ENCODE measurements at regions not wholly inside any gene's neighbourhood (a gene's known extent, or its start where the extent isn't known, plus 50 kb on each side); places are given as distances from the start of the nearest gene placed in this dataset.

DNA sequence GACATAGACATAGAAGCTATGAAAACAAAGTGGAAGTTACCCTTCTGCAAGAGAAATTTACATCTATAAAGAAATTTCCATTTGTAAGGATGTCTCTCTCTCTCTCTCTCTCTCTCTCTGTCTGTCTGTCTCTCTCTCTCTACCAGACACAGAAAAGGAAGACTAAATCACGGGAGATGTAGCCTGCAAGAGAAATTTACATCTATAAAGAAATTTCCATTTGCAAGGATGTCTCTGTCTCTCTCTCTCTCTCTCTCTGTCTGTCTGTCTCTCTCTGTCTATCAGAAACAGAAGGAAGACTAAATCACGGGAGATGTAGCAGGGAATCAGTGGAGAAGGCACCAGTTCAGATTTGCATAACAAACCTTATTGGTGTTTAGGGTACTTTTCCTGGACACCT, 65.6 kb upstream of the CTSO start:
- Histone ChIP-seq H4K20me1 (ENCODE audit: insufficient read depth) (no peaks in the 10 kb centered on the region), H3K27ac (no peak overlapping the region), H3K4me1 (replicated peaks; ENCODE audit: insufficient read depth) (peaks cover 11% of the 10 kb centered on the region; the same call in 1 of the 2 replicates), H3K4me2 (no peak overlapping the region), H3K79me2 (ENCODE audit: low read depth) (no peaks in the 10 kb centered on the region), H3K27me3 (ENCODE audit: insufficient read depth, low read depth) (no peaks in the 10 kb centered on the region), H3K9me2 (ENCODE audit: insufficient read depth) (no peaks in the 10 kb centered on the region), H3K9me3 (ENCODE audit: insufficient read depth, low read depth) (no peaks in the 10 kb centered on the region), H2AFZ (no peak overlapping the region), H3K4me3 (no peak overlapping the region), H3K36me3 (ENCODE audit: low read depth) (no peaks in the 10 kb centered on the region), H3F3A (ENCODE audit: insufficient read depth, low read depth) (no peaks in the 10 kb centered on the region)
- no TSS peak for BruUV-seq (replicated peaks)
- intact Hi-C loops (cut with micrococcal nuclease; ENCODE audit: unreplicated experiment): no loop called here
- POLR2A ChIA-PET (ENCODE audit: unreplicated experiment): no interaction called here
- DNase-seq: no peak
- TF ChIP-seq, protein P1, sequence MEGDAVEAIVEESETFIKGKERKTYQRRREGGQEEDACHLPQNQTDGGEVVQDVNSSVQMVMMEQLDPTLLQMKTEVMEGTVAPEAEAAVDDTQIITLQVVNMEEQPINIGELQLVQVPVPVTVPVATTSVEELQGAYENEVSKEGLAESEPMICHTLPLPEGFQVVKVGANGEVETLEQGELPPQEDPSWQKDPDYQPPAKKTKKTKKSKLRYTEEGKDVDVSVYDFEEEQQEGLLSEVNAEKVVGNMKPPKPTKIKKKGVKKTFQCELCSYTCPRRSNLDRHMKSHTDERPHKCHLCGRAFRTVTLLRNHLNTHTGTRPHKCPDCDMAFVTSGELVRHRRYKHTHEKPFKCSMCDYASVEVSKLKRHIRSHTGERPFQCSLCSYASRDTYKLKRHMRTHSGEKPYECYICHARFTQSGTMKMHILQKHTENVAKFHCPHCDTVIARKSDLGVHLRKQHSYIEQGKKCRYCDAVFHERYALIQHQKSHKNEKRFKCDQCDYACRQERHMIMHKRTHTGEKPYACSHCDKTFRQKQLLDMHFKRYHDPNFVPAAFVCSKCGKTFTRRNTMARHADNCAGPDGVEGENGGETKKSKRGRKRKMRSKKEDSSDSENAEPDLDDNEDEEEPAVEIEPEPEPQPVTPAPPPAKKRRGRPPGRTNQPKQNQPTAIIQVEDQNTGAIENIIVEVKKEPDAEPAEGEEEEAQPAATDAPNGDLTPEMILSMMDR (conservative IDR thresholded peaks at IDR 0.05): no peak
- TF ChIP-seq EZH2 (IDR thresholded peaks at IDR 0.05; ENCODE audit: low read depth): no peak
- CTCF ChIA-PET: no interaction called here

DNA sequence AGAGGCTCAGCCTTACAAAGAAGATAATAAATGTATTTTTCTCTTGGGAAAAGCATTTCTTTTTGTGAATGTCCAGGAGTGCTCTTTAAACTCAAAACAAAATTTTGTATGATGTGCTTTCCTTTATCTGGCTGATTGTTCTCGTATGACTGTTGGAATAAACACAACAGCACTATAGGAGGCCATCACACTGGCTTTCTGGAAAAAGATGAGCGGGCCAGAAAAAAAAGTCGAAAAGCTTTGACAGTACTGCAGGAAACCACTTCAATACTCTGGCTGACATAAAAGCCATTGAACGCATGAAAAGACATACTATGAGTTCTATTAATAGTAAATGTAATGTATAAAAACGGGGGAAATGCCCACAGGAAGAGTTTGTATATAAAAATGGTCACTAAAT, 64.7 kb upstream of the CTSO start:
- no peaks in the 10 kb centered on the region for H3K36me3 ChIP-seq (ENCODE audit: low read depth)
- POLR2A ChIA-PET (ENCODE audit: unreplicated experiment): no interaction called here
- no peak for DNase-seq
- H3K27ac ChIP-seq: no peak overlapping the region
- H3K9me2 ChIP-seq (ENCODE audit: insufficient read depth): no peaks in the 10 kb centered on the region
- no peak for TF ChIP-seq EZH2 (IDR thresholded peaks at IDR 0.05; ENCODE audit: low read depth)
- TF ChIP-seq, protein P1 (conservative IDR thresholded peaks at IDR 0.05): no peak
- no peak overlapping the region for H2AFZ ChIP-seq
- CTCF ChIA-PET: no interaction called here
- H4K20me1 ChIP-seq (ENCODE audit: insufficient read depth): no peaks in the 10 kb centered on the region
- no TSS peak for BruUV-seq (replicated peaks)
- H3K79me2 ChIP-seq (ENCODE audit: low read depth): no peaks in the 10 kb centered on the region
- H3K9me3 ChIP-seq (ENCODE audit: insufficient read depth, low read depth): no peaks in the 10 kb centered on the region
- no peak overlapping the region for H3K4me2 ChIP-seq
- no peaks in the 10 kb centered on the region for H3K27me3 ChIP-seq (ENCODE audit: insufficient read depth, low read depth)
- H3K4me1 ChIP-seq (replicated peaks; ENCODE audit: insufficient read depth): peaks cover 11% of the 10 kb centered on the region; the same call in 1 of the 2 replicates
- intact Hi-C loops (cut with micrococcal nuclease; ENCODE audit: unreplicated experiment): no loop called here
- H3F3A ChIP-seq (ENCODE audit: insufficient read depth, low read depth): no peaks in the 10 kb centered on the region
- no peak overlapping the region for H3K4me3 ChIP-seq

DNA sequence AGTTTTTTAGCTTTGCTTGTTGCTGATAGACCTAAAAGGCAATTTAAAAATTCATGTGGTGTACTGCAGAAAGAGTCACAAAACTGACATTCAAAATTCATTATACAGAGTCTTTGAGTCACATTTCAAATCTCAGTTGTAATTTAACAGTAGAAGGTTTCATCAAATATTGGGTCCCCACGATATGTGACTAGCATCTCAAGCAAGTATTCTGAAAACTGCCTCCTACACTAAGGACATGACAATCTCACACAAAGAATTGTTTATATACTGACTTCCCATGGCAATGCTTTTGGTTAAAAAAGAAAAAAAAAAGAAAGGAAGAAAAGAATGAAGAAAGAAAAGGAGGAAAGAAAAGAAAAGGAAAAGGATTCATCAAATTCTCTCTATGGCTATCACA, 62.1 kb upstream of the CTSO start:
- H4K20me1 ChIP-seq (ENCODE audit: insufficient read depth): no peaks in the 10 kb centered on the region
- no peaks in the 10 kb centered on the region for H3K36me3 ChIP-seq (ENCODE audit: low read depth)
- no peaks in the 10 kb centered on the region for H3K79me2 ChIP-seq (ENCODE audit: low read depth)
- BruUV-seq (replicated peaks): no TSS peak
- peaks cover 11% of the 10 kb centered on the region; the same call in 1 of the 2 replicates for H3K4me1 ChIP-seq (replicated peaks; ENCODE audit: insufficient read depth)
- ChIA-PET CTCF (no interaction called here), POLR2A (ENCODE audit: unreplicated experiment) (no interaction called here)
- H2AFZ ChIP-seq: no peak overlapping the region
- H3K9me3 ChIP-seq (ENCODE audit: insufficient read depth, low read depth): no peaks in the 10 kb centered on the region
- DNase-seq: no peak
- intact Hi-C loops (cut with micrococcal nuclease; ENCODE audit: unreplicated experiment): no loop called here
- no peaks in the 10 kb centered on the region for H3K9me2 ChIP-seq (ENCODE audit: insufficient read depth)
- no peak overlapping the region for H3K27ac ChIP-seq
- TF ChIP-seq, protein P1 (conservative IDR thresholded peaks at IDR 0.05): no peak
- no peak for TF ChIP-seq EZH2 (IDR thresholded peaks at IDR 0.05; ENCODE audit: low read depth)
- H3K4me3 ChIP-seq: no peak overlapping the region
- no peaks in the 10 kb centered on the region for H3F3A ChIP-seq (ENCODE audit: insufficient read depth, low read depth)
- H3K27me3 ChIP-seq (ENCODE audit: insufficient read depth, low read depth): no peaks in the 10 kb centered on the region
- no peak overlapping the region for H3K4me2 ChIP-seq
